HCT116 (cell line): ENCODE measurements at regions not wholly inside any gene's neighbourhood (a gene's known extent, or its start where the extent isn't known, plus 50 kb on each side); places are given as distances from the start of the nearest gene placed in this dataset.

Experiments used
- ATAC-seq: fragments of 200-7000 bp; cut with Tn5 transposase; 2 replicates; pipeline ENCODE4 v1.9.1; 2020; ENCODE audit warnings: mild to moderate bottlenecking, moderate library complexity
- BruUV-seq: library from RNA; stranded (reverse); fragments of 400-500 nt; replicated peaks from 2 replicates; lab custom pipeline; 2021; lab: Mats Ljungman, UMichigan
- CTCF ChIA-PET: fragments of 300-600 bp; sonication (Branson Sonifier 250); formaldehyde crosslinking; loops from one replicate; lab custom pipeline; 2021; ENCODE audit warnings: antibody characterized with exemption; lab: Charles Lee
- POLR2A ChIA-PET: fragments of 300-600, 350-600 bp; sonication (Branson Sonifier 250); formaldehyde crosslinking; loops from one replicate; lab custom pipeline; 2021; ENCODE audit warnings: antibody characterized with exemption; lab: Charles Lee
- RAD21 ChIA-PET, 2 experiments: fragments of 300-600 bp; sonication (Branson Sonifier 250); formaldehyde crosslinking; loops; one replicate each; lab custom pipeline; 2023; ENCODE audit warnings: low total read pairs in 2 of 2; ENCODE audit not compliant: uncharacterized antibody in 2 of 2, unreplicated experiment in 2 of 2, low non-redundant PET in 1 of 2; lab: Charles Lee
- DNase-seq: peaks from one replicate; pipeline ENCODE4 v3.0.0-alpha.2; 2010; ENCODE audit warnings: low read depth, low spot score
- H2AFZ ChIP-seq: fragments of 200-600 bp; shearing (Covaris generic), sonication (generic); 2 replicates; pipeline ENCODE4 v1.6.1; 2017; ENCODE audit warnings: low read depth, mixed run types, mixed read lengths, antibody characterized with exemption, low read length; ENCODE audit not compliant: poor library complexity, severe bottlenecking
- H3K27ac ChIP-seq: 2 replicates; pipeline ENCODE4 v1.5.1; 2012; ENCODE audit warnings: low read depth, low read length
- H3K27me3 ChIP-seq: fragments of 200-600 bp; sonication (generic); 2 replicates; pipeline ENCODE4 v1.6.1; 2016; ENCODE audit warnings: mixed run types, low read length, mixed read lengths; ENCODE audit not compliant: insufficient read depth
- H3K36me3 ChIP-seq, 2 experiments: fragments of 200-500 bp in 1 of 2; fragments of 200-600 bp in 1 of 2; sonication (Bioruptor generic) in 1 of 2; sonication (generic) in 1 of 2; 2 replicates each; pipeline versions ENCODE4 v1.5.1 to v1.6.1; 2014 to 2016; ENCODE audit warnings: low read length in 2 of 2, inconsistent platforms in 1 of 2, mixed read lengths in 1 of 2, mixed run types in 1 of 2; ENCODE audit not compliant: insufficient read depth in 2 of 2, control insufficient read depth in 1 of 2
- H3K4me1 ChIP-seq, 2 experiments: fragments of 200-600 bp in 1 of 2; sonication (generic) in 1 of 2; 2 replicates each; pipeline versions ENCODE4 v1.5.1 to v1.6.1; 2012 to 2017; ENCODE audit warnings: low read length in 2 of 2, inconsistent platforms in 1 of 2, mild to moderate bottlenecking in 1 of 2, mixed read lengths in 1 of 2, mixed run types in 1 of 2, moderate library complexity in 1 of 2; ENCODE audit not compliant: insufficient read depth in 2 of 2, control insufficient read depth in 1 of 2
- H3K4me2 ChIP-seq: fragments of 200-600 bp; sonication (generic); 2 replicates; pipeline ENCODE4 v1.6.1; 2017; ENCODE audit warnings: mixed run types, low read length, mixed read lengths
- H3K4me3 ChIP-seq, 2 experiments: fragments of 200-600 bp in 1 of 2; sonication (generic) in 1 of 2; replicated peaks in 1 of 2; 2 replicates each; pipeline ENCODE4 v1.5.1; 2011 to 2016; ENCODE audit warnings: low read length in 2 of 2, control low read depth in 1 of 2, low read depth in 1 of 2, mild to moderate bottlenecking in 1 of 2, mixed read lengths in 1 of 2, mixed run types in 1 of 2
- H3K79me2 ChIP-seq: fragments of 200-600 bp; sonication (generic); 2 replicates; pipeline ENCODE4 v1.6.1; 2017; ENCODE audit warnings: mild to moderate bottlenecking, mixed run types, low read length, moderate library complexity, mixed read lengths; ENCODE audit not compliant: insufficient read depth
- H3K9ac ChIP-seq: fragments of 200-600 bp; sonication (generic); 2 replicates; pipeline ENCODE4 v1.6.1; 2016; ENCODE audit warnings: low read length, mixed read lengths
- H3K9me2 ChIP-seq: fragments of 200-600 bp; sonication (generic), shearing (Covaris generic); 2 replicates; pipeline ENCODE4 v1.6.1; 2017; ENCODE audit warnings: mixed run types, mild to moderate bottlenecking, moderate library complexity; ENCODE audit not compliant: insufficient read depth
- H3K9me3 ChIP-seq, 2 experiments: fragments of 200-500 bp in 1 of 2; fragments of 200-600 bp in 1 of 2; sonication (Bioruptor generic) in 1 of 2; sonication (generic) in 1 of 2; 2 replicates each; pipeline ENCODE4 v1.6.1; 2014 to 2017; ENCODE audit warnings: low read length in 2 of 2, mixed read lengths in 2 of 2, inconsistent platforms in 1 of 2, low read depth in 1 of 2, mild to moderate bottlenecking in 1 of 2, mixed run types in 1 of 2, moderate library complexity in 1 of 2; ENCODE audit not compliant: control insufficient read depth in 1 of 2, insufficient read depth in 1 of 2
- H4K20me1 ChIP-seq: fragments of 200-600 bp; sonication (generic), shearing (Covaris generic); 2 replicates; pipeline ENCODE4 v1.6.1; 2017; ENCODE audit warnings: mixed run types, mild to moderate bottlenecking, moderate library complexity; ENCODE audit not compliant: insufficient read depth
- ATF3 ChIP-seq: IDR thresholded peaks from 2 replicates; pipeline ENCODE4 v1.6.1; 2012
- CBX3 ChIP-seq: IDR thresholded peaks from 2 replicates; pipeline ENCODE4 v1.6.1; 2012; ENCODE audit warnings: low read depth
- CEBPB ChIP-seq: IDR thresholded peaks from 2 replicates; pipeline ENCODE4 v1.6.1; 2012; ENCODE audit warnings: low read depth
- CTCF ChIP-seq, 3 experiments: fragments of 200-600 bp in 1 of 3; sonication (generic) in 1 of 3; IDR thresholded peaks in 2 of 3; conservative IDR thresholded peaks in 1 of 3; 2 replicates each; pipeline ENCODE4 v1.5.1; 2012 to 2017; ENCODE audit warnings: low read depth in 2 of 3, low read length in 2 of 3, antibody characterized with exemption in 1 of 3, borderline replicate concordance in 1 of 3, control low read depth in 1 of 3, mild to moderate bottlenecking in 1 of 3, mixed read lengths in 1 of 3, mixed run types in 1 of 3, moderate library complexity in 1 of 3; ENCODE audit not compliant: insufficient read depth in 1 of 3
- EGR1 ChIP-seq: IDR thresholded peaks from 2 replicates; pipeline ENCODE4 v1.6.1; 2012; ENCODE audit warnings: low read depth
- ELF1 ChIP-seq: IDR thresholded peaks from 2 replicates; pipeline ENCODE4 v1.6.1; 2012; ENCODE audit warnings: low read depth, borderline replicate concordance
- EZH2 ChIP-seq: fragments of 200-600 bp; sonication (generic); IDR thresholded peaks from 2 replicates; pipeline ENCODE4 v1.6.1; 2017; ENCODE audit warnings: antibody characterized with exemption, mixed run types
- EZH2phosphoT487 ChIP-seq: fragments of 200-600 bp; IDR thresholded peaks from 2 replicates; pipeline ENCODE4 v1.6.1; 2018; ENCODE audit warnings: antibody characterized with exemption, borderline replicate concordance
- FOSL1 ChIP-seq: IDR thresholded peaks from 2 replicates; pipeline ENCODE4 v1.6.1; 2012; ENCODE audit warnings: low read depth
- JUND ChIP-seq: IDR thresholded peaks from 2 replicates; pipeline ENCODE4 v1.6.1; 2012
- POLR2A ChIP-seq: IDR thresholded peaks from 2 replicates; pipeline ENCODE4 v1.7.0; 2011; ENCODE audit warnings: borderline replicate concordance; ENCODE audit not compliant: insufficient read depth, insufficient read length; ENCODE audit errors: extremely low read depth
- POLR2AphosphoS5 ChIP-seq: IDR thresholded peaks from 2 replicates; pipeline ENCODE4 v1.6.1; 2011; ENCODE audit warnings: mild to moderate bottlenecking, low read depth, low read length, moderate library complexity
- RAD21 ChIP-seq: IDR thresholded peaks from 2 replicates; pipeline ENCODE4 v1.6.1; 2012; ENCODE audit warnings: low read depth, mild to moderate bottlenecking
- REST ChIP-seq: IDR thresholded peaks from 2 replicates; pipeline ENCODE4 v1.6.1; 2012; ENCODE audit warnings: low read depth
- SP1 ChIP-seq: IDR thresholded peaks from 2 replicates; pipeline ENCODE4 v1.6.1; 2012; ENCODE audit warnings: low read depth
- SRF ChIP-seq: IDR thresholded peaks from 2 replicates; pipeline ENCODE4 v1.6.1; 2012; ENCODE audit warnings: low read depth
- ZBTB33 ChIP-seq: IDR thresholded peaks from 2 replicates; pipeline ENCODE4 v1.6.1; 2011; ENCODE audit warnings: mild to moderate bottlenecking, low read length, moderate library complexity; ENCODE audit not compliant: insufficient replicate concordance; ENCODE audit errors: extremely low read depth
- ZFX ChIP-seq: fragments of 450-650 bp; IDR thresholded peaks from 2 replicates; pipeline ENCODE4 v1.6.1; 2017
- ZNF274 ChIP-seq: fragments of 200-500 bp; sonication (Bioruptor generic); IDR thresholded peaks from 2 replicates; pipeline ENCODE4 v1.6.1; 2014; ENCODE audit warnings: mild to moderate bottlenecking, low read depth, low read length, inconsistent platforms
- intact Hi-C: fragments of 100-400 bp; cut with micrococcal nuclease; formaldehyde crosslinking; loops from 2 replicates; pipeline ENCODE4 v1.10.0; 2022

- TF ChIP-seq POLR2A, result no peak
- no peak for TF ChIP-seq JUND
- no peak for TF ChIP-seq CBX3
- no peak for TF ChIP-seq ZFX
- no peak for TF ChIP-seq SRF
- TF ChIP-seq ELF1, result no peak
- no peak for TF ChIP-seq EZH2phosphoT487
- TF ChIP-seq EZH2, result no peak
- no peak for TF ChIP-seq RAD21
- TF ChIP-seq FOSL1, result no peak
- TF ChIP-seq ATF3, result no peak
- TF ChIP-seq EGR1, result no peak
- TF ChIP-seq ZBTB33, result no peak
- no peak for TF ChIP-seq SP1
- no peak for TF ChIP-seq CEBPB
- TF ChIP-seq POLR2AphosphoS5, result no peak
- TF ChIP-seq ZNF274, result no peak
- no peak for TF ChIP-seq CTCF (IDR thresholded peaks at IDR 0.05 in 2 of 3, conservative IDR thresholded peaks at IDR 0.05 in 1 of 3; ENCODE audit: borderline replicate concordance in 1 of 3, insufficient read depth in 1 of 3, low read depth in 2 of 3, low read length in 2 of 3)
- no peak for TF ChIP-seq REST
- POLR2A ChIA-PET, result no interaction called here
- RAD21 ChIA-PET, result no interaction called here
Measured at GRCh38 chr5:165405340-165405739, 1899.9 kb downstream of the MAT2B start.

More at GRCh38 chr5:165405340-165405739, 1899.9 kb downstream of the MAT2B start:
- Histone ChIP-seq H3K36me3 (no peaks in the 10 kb centered on the region), H3K27ac (no peak overlapping the region), H3K9me2 (no peaks in the 10 kb centered on the region), H3K27me3 (no peaks in the 10 kb centered on the region), H3K9ac (no peak overlapping the region), H3K4me2 (no peak overlapping the region), H4K20me1 (no peaks in the 10 kb centered on the region), H3K4me1 (no peaks in the 10 kb centered on the region), H3K79me2 (no peaks in the 10 kb centered on the region), H2AFZ (no peak overlapping the region), H3K4me3 (no peak overlapping the region), H3K9me3 (peaks cover 7 to 11% of the 10 kb centered on the region in 2 experiments; a peak in 3 of 4 replicates)
- DNase-seq (no peak), ATAC-seq (no peak)
- CTCF ChIA-PET, result no interaction called here
- BruUV-seq, result no TSS peak
- intact Hi-C loops, result no loop called here
